Erythroblast (primary cell): ENCODE measurements at regions not wholly inside any gene's neighbourhood (a gene's known extent, or its start where the extent isn't known, plus 50 kb on each side); places are given as distances from the start of the nearest gene placed in this dataset.

Experiments used
- GATA1 ChIP-seq: IDR thresholded peaks from 2 replicates; pipeline ENCODE4 v1.6.1; 2011; ENCODE audit warnings: low read depth, mild to moderate bottlenecking, control low read depth, low read length, moderate library complexity
- POLR2A ChIP-seq: IDR thresholded peaks from 2 replicates; pipeline ENCODE4 v1.6.1; 2011; ENCODE audit warnings: mild to moderate bottlenecking, low read length

DNA sequence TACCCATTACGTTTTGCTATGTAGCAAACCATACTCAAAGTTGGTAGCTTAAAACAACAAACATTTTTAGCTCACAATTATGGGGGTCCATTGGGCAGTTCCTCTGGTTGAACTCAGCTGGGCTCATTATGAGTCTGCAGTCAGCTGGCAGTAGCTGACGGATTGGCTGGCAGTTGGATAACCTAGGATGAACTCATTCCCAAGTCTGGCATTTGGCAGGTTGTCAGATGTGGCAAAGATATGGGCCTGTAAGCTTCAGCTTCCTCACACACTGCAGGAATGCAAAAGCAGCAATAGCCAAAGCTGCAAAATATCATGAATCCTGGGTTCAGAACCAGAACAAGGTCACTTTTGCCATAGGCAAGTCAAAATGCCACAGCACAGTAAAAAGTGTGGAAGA, 412.2 kb upstream of the SORCS1 start:
- TF ChIP-seq POLR2A = no peak
- no peak for TF ChIP-seq GATA1
